ENCODE measurements at regions not wholly inside any gene's neighbourhood (a gene's known extent, or its start where the extent isn't known, plus 50 kb on each side); places are given as distances from the start of the nearest gene placed in this dataset.

DNA sequence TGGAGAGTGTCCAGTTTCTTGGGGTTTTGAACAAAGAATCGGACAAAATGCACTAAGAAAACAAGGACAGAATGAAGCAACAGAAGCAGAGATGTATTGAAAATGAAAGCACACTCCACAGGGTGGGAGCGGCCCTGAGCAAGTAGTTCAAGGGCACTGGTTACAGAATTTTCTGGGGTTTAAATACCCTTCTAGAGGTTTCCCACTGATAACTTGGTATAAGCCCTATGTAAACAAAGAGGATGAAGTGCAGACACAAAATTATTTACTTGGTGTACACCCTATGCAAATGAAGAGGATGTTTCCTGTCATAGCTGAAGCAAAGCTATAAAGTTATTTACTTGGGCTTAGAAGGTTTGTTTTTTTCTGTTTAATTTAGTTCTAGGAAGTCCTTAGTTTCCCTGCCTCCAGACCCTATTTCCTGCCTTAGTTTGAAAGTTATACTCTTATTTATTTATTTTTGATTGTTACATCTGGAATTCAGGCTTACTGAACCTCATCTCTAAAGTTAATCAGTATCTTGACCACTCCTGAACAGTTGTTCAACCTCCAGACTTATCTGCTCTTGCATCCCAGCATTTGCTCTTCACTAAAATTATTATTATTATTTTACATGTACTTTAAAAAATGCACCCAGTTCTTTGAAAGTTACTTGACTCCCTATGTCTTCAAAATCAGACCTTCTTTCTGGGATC is 193.5 kb downstream of the SPP2 start:
- H4K20me1 ChIP-seq (ENCODE audit: insufficient read depth, low read depth, low read length): no peaks in the 10 kb centered on the region
- no peaks in the 10 kb centered on the region for H3K4me1 ChIP-seq (ENCODE audit: low read length)
- H3K36me3 ChIP-seq (ENCODE audit: insufficient read depth, low read length): no peaks in the 10 kb centered on the region
- H3K79me2 ChIP-seq (ENCODE audit: low read length): no peaks in the 10 kb centered on the region
- no peaks in the 10 kb centered on the region for H3K9me3 ChIP-seq (ENCODE audit: low read length)
- no peak overlapping the region for H3K9ac ChIP-seq (ENCODE audit: low read length)
- DNase-seq: no peak
- H2AFZ ChIP-seq (ENCODE audit: low read length): no peak overlapping the region
- no peak overlapping the region for H3K4me3 ChIP-seq (ENCODE audit: low read length)
- no peaks in the 10 kb centered on the region for H3K27me3 ChIP-seq (ENCODE audit: low read length)
- no peaks in the 10 kb centered on the region for H3K9me2 ChIP-seq (replicated peaks; ENCODE audit: insufficient read depth, low read length)
- no peak overlapping the region for H3K4me2 ChIP-seq (ENCODE audit: low read depth, low read length, poor library complexity, severe bottlenecking)
- H3K27ac ChIP-seq (ENCODE audit: low read length): no peak overlapping the region

- no peak overlapping the region for H2AFZ ChIP-seq (ENCODE audit: low read length)
- H3K4me1 ChIP-seq (ENCODE audit: low read length): no peaks in the 10 kb centered on the region
- H3K27ac ChIP-seq (ENCODE audit: low read length): no peak overlapping the region
- H3K4me2 ChIP-seq (ENCODE audit: low read depth, low read length, poor library complexity, severe bottlenecking): no peak overlapping the region
- H3K9ac ChIP-seq (ENCODE audit: low read length): no peak overlapping the region
- no peak overlapping the region for H3K4me3 ChIP-seq (ENCODE audit: low read length)
- H3K9me3 ChIP-seq (ENCODE audit: low read length): no peaks in the 10 kb centered on the region
- H3K9me2 ChIP-seq (replicated peaks; ENCODE audit: insufficient read depth, low read length): no peaks in the 10 kb centered on the region
- H4K20me1 ChIP-seq (ENCODE audit: insufficient read depth, low read depth, low read length): no peaks in the 10 kb centered on the region
- H3K27me3 ChIP-seq (ENCODE audit: low read length): no peaks in the 10 kb centered on the region
- DNase-seq: no peak
- H3K36me3 ChIP-seq (ENCODE audit: insufficient read depth, low read length): no peaks in the 10 kb centered on the region
- no peaks in the 10 kb centered on the region for H3K79me2 ChIP-seq (ENCODE audit: low read length)
These were observed 191.9 kb downstream of the SPP2 start for GRCh38 chr2:234242459-234242836.

DNA sequence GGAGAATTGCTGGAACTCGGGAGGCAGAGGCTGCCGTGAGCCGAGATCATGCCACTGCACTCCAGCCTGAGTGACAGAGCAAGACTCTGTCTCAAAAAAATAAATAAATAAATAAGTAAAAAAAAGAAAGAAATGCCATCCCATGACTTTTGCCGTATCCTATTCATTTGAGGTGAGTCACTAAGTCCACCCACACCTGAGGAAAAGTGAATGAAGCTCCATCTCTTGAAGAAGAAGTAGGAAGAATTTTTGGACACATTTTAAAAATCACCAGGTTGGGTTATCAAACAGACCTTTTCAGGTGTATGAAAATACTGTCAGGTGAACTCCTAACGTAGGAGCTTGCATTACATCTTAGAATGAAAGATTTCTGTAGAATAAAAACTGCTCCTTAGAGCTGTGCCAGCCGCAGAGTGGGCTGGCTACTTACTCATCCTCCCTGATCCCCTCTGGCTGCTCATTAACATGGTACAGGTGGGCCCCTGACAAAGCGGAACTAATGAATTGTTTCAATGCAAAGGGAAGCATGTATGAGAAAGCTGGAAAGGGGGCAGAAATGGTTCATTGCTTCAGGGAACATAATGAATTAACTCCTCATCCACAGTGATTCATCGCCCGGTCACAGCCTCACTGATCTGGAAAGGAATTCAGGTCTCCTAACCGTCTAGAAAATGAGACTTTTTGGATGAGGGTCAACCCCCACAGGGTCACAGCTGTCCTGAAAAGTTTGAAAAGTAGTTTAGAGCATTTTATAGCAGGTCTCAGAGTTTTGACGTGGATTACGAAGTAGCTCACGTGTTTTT is 191.4 kb downstream of the SPP2 start:
- no peaks in the 10 kb centered on the region for H4K20me1 ChIP-seq (ENCODE audit: insufficient read depth, low read depth, low read length)
- no peaks in the 10 kb centered on the region for H3K9me3 ChIP-seq (ENCODE audit: low read length)
- no peaks in the 10 kb centered on the region for H3K36me3 ChIP-seq (ENCODE audit: insufficient read depth, low read length)
- H3K79me2 ChIP-seq (ENCODE audit: low read length): no peaks in the 10 kb centered on the region
- no peaks in the 10 kb centered on the region for H3K27me3 ChIP-seq (ENCODE audit: low read length)
- DNase-seq: no peak
- no peak overlapping the region for H3K27ac ChIP-seq (ENCODE audit: low read length)
- no peaks in the 10 kb centered on the region for H3K4me1 ChIP-seq (ENCODE audit: low read length)
- H2AFZ ChIP-seq (ENCODE audit: low read length): no peak overlapping the region
- no peaks in the 10 kb centered on the region for H3K9me2 ChIP-seq (replicated peaks; ENCODE audit: insufficient read depth, low read length)
- H3K9ac ChIP-seq (ENCODE audit: low read length): no peak overlapping the region
- H3K4me2 ChIP-seq (ENCODE audit: low read depth, low read length, poor library complexity, severe bottlenecking): no peak overlapping the region
- no peak overlapping the region for H3K4me3 ChIP-seq (ENCODE audit: low read length)

DNA sequence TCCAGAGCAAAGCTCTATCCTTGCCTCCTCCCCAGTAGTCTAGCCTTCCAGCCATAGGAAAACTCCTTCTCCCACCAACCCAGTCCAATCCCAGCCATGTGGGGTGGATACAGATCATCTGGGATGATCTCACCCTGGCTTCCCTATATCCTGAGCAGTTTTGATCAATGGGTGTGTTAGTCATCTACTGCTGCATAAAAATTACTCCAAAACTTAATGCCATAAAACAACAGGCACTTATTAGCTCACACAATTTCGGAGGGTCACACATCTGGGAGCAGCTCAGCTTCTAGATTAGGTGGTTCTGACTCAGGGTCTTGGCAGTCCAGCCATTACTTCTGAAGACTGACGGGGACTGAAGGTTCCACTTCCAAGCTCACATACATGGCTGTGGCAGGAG is 190.4 kb downstream of the SPP2 start:
- Histone ChIP-seq H3K27ac (ENCODE audit: low read length) (no peak overlapping the region), H3K9ac (ENCODE audit: low read length) (no peak overlapping the region), H3K4me2 (ENCODE audit: low read depth, low read length, poor library complexity, severe bottlenecking) (no peak overlapping the region)

GRCh38 chr2:234235191-234235590 is 184.7 kb downstream of the SPP2 start:
- Histone ChIP-seq H3K4me3 (ENCODE audit: low read length) (no peak overlapping the region), H3K27ac (ENCODE audit: low read length) (no peak overlapping the region), H3K9me3 (ENCODE audit: low read length) (no peaks in the 10 kb centered on the region), H4K20me1 (ENCODE audit: insufficient read depth, low read depth, low read length) (no peaks in the 10 kb centered on the region), H3K4me1 (ENCODE audit: low read length) (no peaks in the 10 kb centered on the region), H3K36me3 (ENCODE audit: insufficient read depth, low read length) (no peaks in the 10 kb centered on the region), H3K4me2 (ENCODE audit: low read depth, low read length, poor library complexity, severe bottlenecking) (no peak overlapping the region), H3K9me2 (replicated peaks; ENCODE audit: insufficient read depth, low read length) (no peaks in the 10 kb centered on the region), H2AFZ (ENCODE audit: low read length) (no peak overlapping the region), H3K9ac (ENCODE audit: low read length) (no peak overlapping the region), H3K27me3 (ENCODE audit: low read length) (no peaks in the 10 kb centered on the region), H3K79me2 (ENCODE audit: low read length) (no peaks in the 10 kb centered on the region)
- no peak for DNase-seq

More for the DNA sequence above, 190.4 kb downstream of the SPP2 start:
- Histone ChIP-seq H3K4me3 (ENCODE audit: low read length) (no peak overlapping the region), H3K27me3 (ENCODE audit: low read length) (no peaks in the 10 kb centered on the region), H3K4me1 (ENCODE audit: low read length) (no peaks in the 10 kb centered on the region), H4K20me1 (ENCODE audit: insufficient read depth, low read depth, low read length) (no peaks in the 10 kb centered on the region), H3K79me2 (ENCODE audit: low read length) (no peaks in the 10 kb centered on the region), H2AFZ (ENCODE audit: low read length) (no peak overlapping the region), H3K9me2 (replicated peaks; ENCODE audit: insufficient read depth, low read length) (no peaks in the 10 kb centered on the region), H3K36me3 (ENCODE audit: insufficient read depth, low read length) (no peaks in the 10 kb centered on the region), H3K9me3 (ENCODE audit: low read length) (no peaks in the 10 kb centered on the region)
- no peak for DNase-seq

- no peaks in the 10 kb centered on the region for H3K9me3 ChIP-seq (ENCODE audit: low read length)
- H2AFZ ChIP-seq (ENCODE audit: low read length): no peak overlapping the region
- H3K4me2 ChIP-seq (ENCODE audit: low read depth, low read length, poor library complexity, severe bottlenecking): no peak overlapping the region
- no peaks in the 10 kb centered on the region for H3K4me1 ChIP-seq (ENCODE audit: low read length)
- no peaks in the 10 kb centered on the region for H3K27me3 ChIP-seq (ENCODE audit: low read length)
- no peak overlapping the region for H3K9ac ChIP-seq (ENCODE audit: low read length)
- H3K4me3 ChIP-seq (ENCODE audit: low read length): no peak overlapping the region
- H3K79me2 ChIP-seq (ENCODE audit: low read length): no peaks in the 10 kb centered on the region
- DNase-seq: no peak
- no peak overlapping the region for H3K27ac ChIP-seq (ENCODE audit: low read length)
- no peaks in the 10 kb centered on the region for H3K36me3 ChIP-seq (ENCODE audit: insufficient read depth, low read length)
- no peaks in the 10 kb centered on the region for H3K9me2 ChIP-seq (replicated peaks; ENCODE audit: insufficient read depth, low read length)
- H4K20me1 ChIP-seq (ENCODE audit: insufficient read depth, low read depth, low read length): no peaks in the 10 kb centered on the region
These were observed 181.0 kb downstream of the SPP2 start for GRCh38 chr2:234231460-234231859.

DNA sequence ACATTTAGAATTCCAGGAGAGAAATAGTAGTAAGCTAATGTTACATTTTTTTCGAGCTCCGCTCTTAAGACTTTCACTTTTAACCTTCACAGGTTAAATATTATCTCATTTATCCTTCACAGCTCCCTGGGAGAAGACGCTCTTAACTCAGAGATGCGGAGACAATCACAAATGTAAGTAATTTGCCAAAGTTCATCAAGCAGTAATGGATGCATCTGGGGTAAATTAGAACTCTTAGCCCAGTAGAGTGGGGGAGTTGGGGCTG is 168.5 kb downstream of the SPP2 start:
- Histone ChIP-seq H3K36me3 (ENCODE audit: insufficient read depth, low read length) (no peaks in the 10 kb centered on the region), H4K20me1 (ENCODE audit: insufficient read depth, low read depth, low read length) (no peaks in the 10 kb centered on the region), H3K4me3 (ENCODE audit: low read length) (no peak overlapping the region), H3K9me3 (ENCODE audit: low read length) (no peaks in the 10 kb centered on the region), H3K4me2 (ENCODE audit: low read depth, low read length, poor library complexity, severe bottlenecking) (no peak overlapping the region), H2AFZ (ENCODE audit: low read length) (no peak overlapping the region), H3K4me1 (ENCODE audit: low read length) (no peaks in the 10 kb centered on the region), H3K9ac (ENCODE audit: low read length) (no peak overlapping the region), H3K79me2 (ENCODE audit: low read length) (no peaks in the 10 kb centered on the region), H3K9me2 (replicated peaks; ENCODE audit: insufficient read depth, low read length) (no peaks in the 10 kb centered on the region), H3K27me3 (ENCODE audit: low read length) (no peaks in the 10 kb centered on the region), H3K27ac (ENCODE audit: low read length) (no peak overlapping the region)
- DNase-seq: no peak

GRCh38 chr2:234218266-234219045 is 168.0 kb downstream of the SPP2 start:
- Histone ChIP-seq H3K27me3 (ENCODE audit: low read length) (no peaks in the 10 kb centered on the region), H3K27ac (ENCODE audit: low read length) (no peak overlapping the region), H3K9me3 (ENCODE audit: low read length) (no peaks in the 10 kb centered on the region)

More at GRCh38 chr2:234218266-234219045, 168.0 kb downstream of the SPP2 start:
- Histone ChIP-seq H3K4me2 (ENCODE audit: low read depth, low read length, poor library complexity, severe bottlenecking) (no peak overlapping the region), H3K36me3 (ENCODE audit: insufficient read depth, low read length) (no peaks in the 10 kb centered on the region), H3K4me3 (ENCODE audit: low read length) (no peak overlapping the region), H3K79me2 (ENCODE audit: low read length) (no peaks in the 10 kb centered on the region), H2AFZ (ENCODE audit: low read length) (no peak overlapping the region), H3K4me1 (ENCODE audit: low read length) (no peaks in the 10 kb centered on the region), H4K20me1 (ENCODE audit: insufficient read depth, low read depth, low read length) (no peaks in the 10 kb centered on the region), H3K9me2 (replicated peaks; ENCODE audit: insufficient read depth, low read length) (no peaks in the 10 kb centered on the region), H3K9ac (ENCODE audit: low read length) (no peak overlapping the region)
- no peak for DNase-seq
